H9 (cell line): ENCODE measurements at regions not wholly inside any gene's neighbourhood (a gene's known extent, or its start where the extent isn't known, plus 50 kb on each side); places are given as distances from the start of the nearest gene placed in this dataset.
A peak's percentile ranks its signal among the peaks of the same experiment; 100 is the strongest.

ENCODE experiments used
- DNase-seq: peaks from one replicate; pipeline ENCODE4 v3.0.0-alpha.2; 2017
- H2AFZ ChIP-seq: one replicate; pipeline ENCODE4 v1.6.1; 2013; ENCODE audit warnings: mild to moderate bottlenecking, low read length, control low read depth, moderate library complexity
- H2AK5ac ChIP-seq: 2 replicates; pipeline ENCODE4 v1.6.1; 2013; ENCODE audit warnings: low read length, control low read depth, mixed read lengths; ENCODE audit not compliant: insufficient read length
- H2BK120ac ChIP-seq: one replicate; pipeline ENCODE4 v1.6.1; 2013; ENCODE audit warnings: low read depth, mild to moderate bottlenecking, low read length, control low read depth, inconsistent platforms; ENCODE audit not compliant: poor library complexity, severe bottlenecking
- H2BK12ac ChIP-seq: 2 replicates; pipeline ENCODE4 v1.6.1; 2013; ENCODE audit warnings: low read length, control low read depth, mixed read lengths, low read depth; ENCODE audit not compliant: insufficient read length
- H2BK15ac ChIP-seq: 2 replicates; pipeline ENCODE4 v1.6.1; 2013; ENCODE audit warnings: low read depth, low read length, control low read depth
- H2BK20ac ChIP-seq: one replicate; pipeline ENCODE4 v1.6.1; 2013; ENCODE audit warnings: low read depth, mild to moderate bottlenecking, low read length, control low read depth, inconsistent platforms; ENCODE audit not compliant: poor library complexity, severe bottlenecking
- H2BK5ac ChIP-seq: 2 replicates; pipeline ENCODE4 v1.6.1; 2013; ENCODE audit warnings: low read length, control low read depth, mixed read lengths; ENCODE audit not compliant: insufficient read length
- H3K14ac ChIP-seq: 2 replicates; pipeline ENCODE4 v1.6.1; 2013; ENCODE audit warnings: low read length, control low read depth; ENCODE audit not compliant: insufficient read depth
- H3K18ac ChIP-seq: 2 replicates; pipeline ENCODE4 v1.6.1; 2013; ENCODE audit warnings: low read depth, mild to moderate bottlenecking, mixed read lengths, low read length, control low read depth; ENCODE audit not compliant: insufficient read length
- H3K23ac ChIP-seq: 2 replicates; pipeline ENCODE4 v1.6.1; 2013; ENCODE audit warnings: low read length, control low read depth, mixed read lengths, low read depth; ENCODE audit not compliant: insufficient read length
- H3K23me2 ChIP-seq: 2 replicates; pipeline ENCODE4 v1.6.1; 2013; ENCODE audit warnings: low read depth, mild to moderate bottlenecking, mixed read lengths, low read length, control low read depth; ENCODE audit not compliant: insufficient read length, poor library complexity, severe bottlenecking
- H3K27ac ChIP-seq: 2 replicates; pipeline ENCODE4 v1.5.1; 2013; ENCODE audit warnings: low read length, control low read depth, mixed read lengths, low read depth; ENCODE audit not compliant: insufficient read length
- H3K27me3 ChIP-seq: 2 replicates; pipeline ENCODE4 v1.6.1; 2013; ENCODE audit warnings: low read length, control low read depth, inconsistent platforms; ENCODE audit not compliant: insufficient read depth
- H3K4ac ChIP-seq: 2 replicates; pipeline ENCODE4 v1.6.1; 2013; ENCODE audit warnings: low read depth, mild to moderate bottlenecking, control low read depth, inconsistent platforms, low read length, moderate library complexity
- H3K4me1 ChIP-seq: 2 replicates; pipeline ENCODE4 v1.6.1; 2013; ENCODE audit warnings: low read length, control low read depth, inconsistent platforms; ENCODE audit not compliant: insufficient read depth
- H3K4me2 ChIP-seq: 2 replicates; pipeline ENCODE4 v1.6.1; 2013; ENCODE audit warnings: low read length, control low read depth, mixed read lengths; ENCODE audit not compliant: insufficient read length, insufficient read depth
- H3K56ac ChIP-seq: 2 replicates; pipeline ENCODE4 v1.6.1; 2013; ENCODE audit warnings: low read depth, mild to moderate bottlenecking, mixed read lengths, low read length, control low read depth; ENCODE audit not compliant: insufficient read length
- H3K79me1 ChIP-seq: 2 replicates; pipeline ENCODE4 v1.6.1; 2013; ENCODE audit warnings: low read depth, mild to moderate bottlenecking, moderate library complexity, low read length, control low read depth, inconsistent platforms; ENCODE audit not compliant: insufficient read depth, poor library complexity, severe bottlenecking
- H3K79me2 ChIP-seq: 2 replicates; pipeline ENCODE4 v1.6.1; 2013; ENCODE audit warnings: low read length, control low read depth, inconsistent platforms; ENCODE audit not compliant: insufficient read depth
- H3K9ac ChIP-seq: 2 replicates; pipeline ENCODE4 v1.6.1; 2013; ENCODE audit warnings: low read length, control low read depth, mixed read lengths; ENCODE audit not compliant: insufficient read length; ENCODE audit errors: extremely low read depth
- H3K9me3 ChIP-seq: one replicate; pipeline ENCODE4 v1.6.1; 2013; ENCODE audit warnings: low read depth, low read length, inconsistent platforms; ENCODE audit not compliant: control insufficient read depth
- H3T11ph ChIP-seq: one replicate; pipeline ENCODE4 v1.6.1; 2013; ENCODE audit warnings: mild to moderate bottlenecking, low read length, control low read depth, inconsistent platforms
- H4K20me1 ChIP-seq: one replicate; pipeline ENCODE4 v1.6.1; 2013; ENCODE audit not compliant: control insufficient read depth, insufficient read length, insufficient read depth
- H4K5ac ChIP-seq: 2 replicates; pipeline ENCODE4 v1.6.1; 2013; ENCODE audit warnings: low read depth, mild to moderate bottlenecking, mixed read lengths, low read length, control low read depth; ENCODE audit not compliant: insufficient read length
- H4K8ac ChIP-seq: replicated peaks from 2 replicates; pipeline ENCODE4 v1.6.1; 2013; ENCODE audit warnings: low read length, control low read depth, mixed read lengths, low read depth; ENCODE audit not compliant: insufficient read length
- H4K91ac ChIP-seq: 2 replicates; pipeline ENCODE4 v1.6.1; 2013; ENCODE audit warnings: low read depth, mild to moderate bottlenecking, moderate library complexity, mixed read lengths, low read length, control low read depth; ENCODE audit not compliant: insufficient read length
- H3K27ac Mint-ChIP-seq, 3 experiments: 2 replicates in 2 of 3; 3 replicates in 1 of 3; pipeline ENCODE4 v1.8.0; 2020 to 2021; ENCODE audit warnings: mixed read lengths in 3 of 3, mild to moderate bottlenecking in 1 of 3, moderate library complexity in 1 of 3
- H3K27me3 Mint-ChIP-seq: 2 replicates; pipeline ENCODE4 v1.8.0; 2021; ENCODE audit warnings: low read depth, mild to moderate bottlenecking, moderate library complexity, mixed read lengths
- H3K36me3 Mint-ChIP-seq, 3 experiments: 2 replicates in 2 of 3; 3 replicates in 1 of 3; pipeline ENCODE4 v1.8.0; 2020 to 2021; ENCODE audit warnings: low read depth in 3 of 3, mixed read lengths in 3 of 3; ENCODE audit not compliant: insufficient read depth in 1 of 3
- H3K4me1 Mint-ChIP-seq, 2 experiments: 2 replicates each; pipeline ENCODE4 v1.8.0; 2020; ENCODE audit warnings: mixed read lengths in 2 of 2
- H3K4me3 Mint-ChIP-seq, 2 experiments: 2 replicates in 1 of 2; 3 replicates in 1 of 2; pipeline ENCODE4 v1.8.0; 2020 to 2021; ENCODE audit warnings: mild to moderate bottlenecking in 2 of 2, mixed read lengths in 2 of 2, moderate library complexity in 1 of 2
- H3K9me3 Mint-ChIP-seq, 2 experiments: 2 replicates in 1 of 2; 3 replicates in 1 of 2; pipeline ENCODE4 v1.8.0; 2020; ENCODE audit warnings: mild to moderate bottlenecking in 2 of 2, mixed read lengths in 2 of 2, moderate library complexity in 1 of 2
- WGBS: extraction: QIAGEN DNeasy Blood & Tissue Kit; methylation state at CpG from one replicate; pipeline ENCODE4 v1.1.7; 2013; ENCODE audit warnings: missing lambda C conversion rate, low lambda C conversion rate, mixed read lengths; ENCODE audit not compliant: insufficient read length; ENCODE audit errors: extremely low coverage; 5-methylcytosine and 5-hydroxymethylcytosine counted together
- TF ChIP-seq, protein P1 (sequence below): fragments of 200-600 bp; sonication (generic); conservative IDR thresholded peaks from 3 replicates; pipeline ENCODE4 v1.8.0; 2021; ENCODE audit warnings: antibody characterized with exemption, mild to moderate bottlenecking

DNA sequence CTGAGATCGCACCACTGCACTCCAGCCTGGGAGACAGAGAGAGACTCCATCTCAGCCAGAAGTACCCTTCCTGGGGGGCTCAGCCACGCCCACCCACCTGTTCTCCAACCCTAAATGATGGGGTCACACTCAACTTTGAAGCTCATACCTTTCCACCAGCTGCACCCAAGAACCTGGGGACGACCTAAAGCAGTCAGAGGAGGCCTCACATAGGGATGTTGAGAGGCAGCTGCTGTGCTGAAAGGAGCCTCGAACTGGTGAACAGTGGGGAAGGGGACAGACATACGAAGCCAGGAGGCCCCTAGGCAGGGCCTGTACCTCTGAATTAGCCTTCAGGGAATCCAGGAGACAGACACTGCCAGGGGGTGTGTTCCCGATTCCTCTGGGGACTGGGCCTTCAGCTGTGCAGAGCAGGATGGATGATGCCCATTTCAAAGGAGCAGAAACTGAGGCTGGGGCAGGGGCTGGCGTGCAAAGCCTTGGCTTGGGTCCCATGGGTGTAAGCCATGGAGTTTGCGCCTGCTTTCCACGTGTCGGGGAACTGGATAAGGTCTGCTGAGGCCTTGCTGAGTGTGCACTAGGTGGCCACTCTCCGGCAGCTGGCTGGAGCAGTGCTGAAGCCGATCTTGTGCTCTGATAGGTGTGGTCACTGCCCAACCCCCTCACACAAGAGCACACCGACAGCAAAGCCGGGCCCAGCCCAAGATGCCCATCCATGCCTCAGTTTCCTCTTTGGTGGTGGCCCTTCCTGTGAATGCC is 130.8 kb downstream of the CPZ start:
- Histone ChIP-seq H3K4me2 (no peak overlapping the region), H3K23ac (no peak overlapping the region), H4K8ac (no peak overlapping the region), H3K27ac (no peak overlapping the region), H3K27me3 (no peaks in the 10 kb centered on the region), H3K56ac (no peak overlapping the region), H3K23me2 (no peaks in the 10 kb centered on the region), H3K9ac (no peak overlapping the region), H2AFZ (no peak overlapping the region), H4K91ac (no peak overlapping the region), H3K79me2 (no peaks in the 10 kb centered on the region), H3K14ac (no peak overlapping the region; the same call in 1 of the 2 replicates), H3K4ac (no peak overlapping the region), H3K79me1 (no peaks in the 10 kb centered on the region), H2BK15ac (no peak overlapping the region), H2AK5ac (no peak overlapping the region), H3K4me1 (no peaks in the 10 kb centered on the region; the same call in 1 of the 2 replicates), H2BK5ac (no peak overlapping the region), H3T11ph (no peak overlapping the region), H3K18ac (no peak overlapping the region), H4K5ac (no peak overlapping the region), H4K20me1 (no peaks in the 10 kb centered on the region), H2BK120ac (no peak overlapping the region), H2BK12ac (no peak overlapping the region), H3K9me3 (no peaks in the 10 kb centered on the region), H2BK20ac (no peak overlapping the region)
- Mint-ChIP-seq H3K36me3 (no peaks in the 10 kb centered on the region), H3K4me3 (no peak overlapping the region; a peak in 1 of 5 replicates), H3K27ac (no peak overlapping the region), H3K9me3 (no peaks in the 10 kb centered on the region), H3K27me3 (peaks cover 3% of the 10 kb centered on the region; the same call in 1 of the 2 replicates), H3K4me1 (peaks cover 5 to 13% of the 10 kb centered on the region in 2 experiments)
- WGBS = no CpG with 5 or more reads among the region's 14 CpGs
- TF ChIP-seq, protein P1, sequence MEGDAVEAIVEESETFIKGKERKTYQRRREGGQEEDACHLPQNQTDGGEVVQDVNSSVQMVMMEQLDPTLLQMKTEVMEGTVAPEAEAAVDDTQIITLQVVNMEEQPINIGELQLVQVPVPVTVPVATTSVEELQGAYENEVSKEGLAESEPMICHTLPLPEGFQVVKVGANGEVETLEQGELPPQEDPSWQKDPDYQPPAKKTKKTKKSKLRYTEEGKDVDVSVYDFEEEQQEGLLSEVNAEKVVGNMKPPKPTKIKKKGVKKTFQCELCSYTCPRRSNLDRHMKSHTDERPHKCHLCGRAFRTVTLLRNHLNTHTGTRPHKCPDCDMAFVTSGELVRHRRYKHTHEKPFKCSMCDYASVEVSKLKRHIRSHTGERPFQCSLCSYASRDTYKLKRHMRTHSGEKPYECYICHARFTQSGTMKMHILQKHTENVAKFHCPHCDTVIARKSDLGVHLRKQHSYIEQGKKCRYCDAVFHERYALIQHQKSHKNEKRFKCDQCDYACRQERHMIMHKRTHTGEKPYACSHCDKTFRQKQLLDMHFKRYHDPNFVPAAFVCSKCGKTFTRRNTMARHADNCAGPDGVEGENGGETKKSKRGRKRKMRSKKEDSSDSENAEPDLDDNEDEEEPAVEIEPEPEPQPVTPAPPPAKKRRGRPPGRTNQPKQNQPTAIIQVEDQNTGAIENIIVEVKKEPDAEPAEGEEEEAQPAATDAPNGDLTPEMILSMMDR = no peak
- DNase-seq = peak; percentile 26
